ENCODE measurements at regions not wholly inside any gene's neighbourhood (a gene's known extent, or its start where the extent isn't known, plus 50 kb on each side); places are given as distances from the start of the nearest gene placed in this dataset.

DNA sequence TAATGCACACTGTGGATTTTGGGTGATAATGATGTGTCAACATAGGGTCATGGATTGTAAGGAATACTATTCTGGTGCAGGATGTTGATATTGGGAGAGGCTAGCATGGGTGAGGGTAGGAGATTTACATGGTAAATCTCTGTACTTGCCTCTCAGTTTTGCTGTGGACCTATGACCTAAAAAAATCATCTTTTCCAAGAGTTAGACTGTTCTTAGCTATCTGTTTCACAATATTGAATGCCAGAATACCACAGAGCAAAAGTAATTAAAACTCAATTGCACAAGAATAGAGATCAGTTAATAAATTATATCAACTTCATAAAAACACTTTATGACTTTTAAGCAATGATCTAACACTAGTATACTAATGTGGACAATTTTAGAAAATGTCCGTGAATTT lies 651.6 kb downstream of the HTR1A start:
- Mint-ChIP-seq H3K36me3 (ENCODE audit: insufficient read depth in 1 of 3, low read depth in 3 of 3) (no peaks in the 10 kb centered on the region), H3K4me3 (no peak overlapping the region), H3K27ac (no peak overlapping the region), H3K27me3 (ENCODE audit: low read depth) (no peaks in the 10 kb centered on the region), H3K9me3 (no peaks in the 10 kb centered on the region), H3K4me1 (peaks cover 0 to 3% of the 10 kb centered on the region in 2 experiments; a peak in 1 of 4 replicates)
- Histone ChIP-seq H3K9me3 (ENCODE audit: control insufficient read depth, low read depth, low read length) (no peaks in the 10 kb centered on the region), H3K14ac (ENCODE audit: insufficient read depth, low read length) (no peak overlapping the region), H3T11ph (ENCODE audit: low read length) (no peak overlapping the region), H4K20me1 (ENCODE audit: control insufficient read depth, insufficient read depth, insufficient read length) (no peaks in the 10 kb centered on the region), H4K5ac (ENCODE audit: insufficient read length, low read depth, low read length) (no peak overlapping the region), H3K18ac (ENCODE audit: insufficient read length, low read depth, low read length) (no peak overlapping the region), H4K8ac (replicated peaks; ENCODE audit: insufficient read length, low read depth, low read length) (no peak overlapping the region), H3K56ac (ENCODE audit: insufficient read length, low read depth, low read length) (no peak overlapping the region), H3K27ac (ENCODE audit: insufficient read length, low read depth, low read length) (no peak overlapping the region), H3K9ac (ENCODE audit: extremely low read depth, insufficient read length, low read length) (no peak overlapping the region), H3K4me2 (ENCODE audit: insufficient read depth, insufficient read length, low read length) (no peak overlapping the region), H3K79me2 (ENCODE audit: insufficient read depth, low read length) (no peaks in the 10 kb centered on the region), H2AFZ (ENCODE audit: low read length) (no peak overlapping the region), H4K91ac (ENCODE audit: insufficient read length, low read depth, low read length) (no peak overlapping the region), H3K4ac (ENCODE audit: low read depth, low read length) (no peak overlapping the region), H3K4me1 (ENCODE audit: insufficient read depth, low read length) (no peaks in the 10 kb centered on the region), H2BK120ac (ENCODE audit: low read depth, low read length, poor library complexity, severe bottlenecking) (no peak overlapping the region), H2AK5ac (ENCODE audit: insufficient read length, low read length) (no peak overlapping the region), H3K79me1 (ENCODE audit: insufficient read depth, low read depth, low read length, poor library complexity, severe bottlenecking) (no peaks in the 10 kb centered on the region), H2BK12ac (ENCODE audit: insufficient read length, low read depth, low read length) (no peak overlapping the region), H2BK20ac (ENCODE audit: low read depth, low read length, poor library complexity, severe bottlenecking) (no peak overlapping the region), H3K27me3 (ENCODE audit: insufficient read depth, low read length) (no peaks in the 10 kb centered on the region), H3K23me2 (ENCODE audit: insufficient read length, low read depth, low read length, poor library complexity, severe bottlenecking) (no peaks in the 10 kb centered on the region), H2BK15ac (ENCODE audit: low read depth, low read length) (no peak overlapping the region), H2BK5ac (ENCODE audit: insufficient read length, low read length) (no peak overlapping the region), H3K23ac (ENCODE audit: insufficient read length, low read depth, low read length) (no peak overlapping the region)
- no peak for TF ChIP-seq CTCF (conservative IDR thresholded peaks at IDR 0.05)
- no peak for DNase-seq
- WGBS (ENCODE audit: extremely low coverage, insufficient read length, low lambda C conversion rate), result no CpG with 5 or more reads among the region's 1 CpG

Data from H9 (cell line).